Thymus (tissue), 11 donors: ENCODE measurements at regions not wholly inside any gene's neighbourhood (a gene's known extent, or its start where the extent isn't known, plus 50 kb on each side); places are given as distances from the start of the nearest gene placed in this dataset.
"Not testable (repeated sequence)": the region's sequence is repeated elsewhere in the genome, so short reads cannot be mapped to it uniquely, and the experiment has no call there.

ENCODE experiments used
- DNase-seq, 9 donors: peaks; one replicate each; pipeline ENCODE4 v3.0.0-alpha.2; 2013; ENCODE audit warnings: low spot score in 9 of 9, low read depth in 6 of 9, missing footprints in 1 of 9
- H3K27ac ChIP-seq, 2 donors: one replicate each; pipeline ENCODE4 v1.5.1; 2013; ENCODE audit warnings: control low read depth in 1 of 2, low read depth in 1 of 2, low read length in 1 of 2, mild to moderate bottlenecking in 1 of 2, moderate library complexity in 1 of 2
- H3K27me3 ChIP-seq, 2 donors: one replicate each; pipeline ENCODE4 v1.5.1; 2013; ENCODE audit warnings: low read length in 1 of 2; ENCODE audit not compliant: control insufficient read depth in 2 of 2, insufficient read depth in 1 of 2
- H3K36me3 ChIP-seq, 2 donors: one replicate each; pipeline ENCODE4 v1.5.1; 2013; ENCODE audit warnings: low read length in 1 of 2, mild to moderate bottlenecking in 1 of 2, moderate library complexity in 1 of 2; ENCODE audit not compliant: control insufficient read depth in 2 of 2, insufficient read depth in 2 of 2
- H3K4me1 ChIP-seq, 2 donors: one replicate each; pipeline ENCODE4 v1.5.1; 2013; ENCODE audit warnings: low read length in 2 of 2; ENCODE audit not compliant: control insufficient read depth in 2 of 2, insufficient read depth in 2 of 2
- H3K4me3 ChIP-seq, 2 donors: one replicate each; pipeline ENCODE4 v1.5.1; 2013; ENCODE audit warnings: low read length in 2 of 2, control low read depth in 1 of 2, mild to moderate bottlenecking in 1 of 2
- H3K9me3 ChIP-seq, 2 donors: one replicate each; pipeline ENCODE4 v1.5.1; 2013; ENCODE audit warnings: low read length in 1 of 2, mild to moderate bottlenecking in 1 of 2; ENCODE audit not compliant: control insufficient read depth in 2 of 2, insufficient read depth in 1 of 2
- WGBS: extraction: QIAGEN DNeasy Blood & Tissue Kit; methylation state at CpG from one replicate; pipeline ENCODE4 v1.1.7; 2013; 5-methylcytosine and 5-hydroxymethylcytosine counted together
- donor health status: healthy.

GRCh38 chr16:62764572-62764971, 728.3 kb upstream of the CDH8 start:
- DNase-seq: no peak
- Histone ChIP-seq H3K27me3 (no peaks in the 10 kb centered on the region), H3K4me1 (no peaks in the 10 kb centered on the region), H3K4me3 (no peak overlapping the region), H3K36me3 (no peaks in the 10 kb centered on the region), H3K9me3 (no peaks in the 10 kb centered on the region), H3K27ac (no peak overlapping the region)
- 86% methylated on average over 2 of the region's 2 CpGs for WGBS

- no peak for DNase-seq
- no peaks in the 10 kb centered on the region for H3K27me3 ChIP-seq
- no peak overlapping the region for H3K4me3 ChIP-seq
- H3K27ac ChIP-seq: no peak overlapping the region
- no peaks in the 10 kb centered on the region for H3K36me3 ChIP-seq
- H3K4me1 ChIP-seq: no peaks in the 10 kb centered on the region
- no peaks in the 10 kb centered on the region for H3K9me3 ChIP-seq
These were observed 724.2 kb upstream of the CDH8 start for GRCh38 chr16:62760398-62760797.

GRCh38 chr16:62755938-62756337, 719.7 kb upstream of the CDH8 start:
- 28% methylated on average over 4 of the region's 4 CpGs for WGBS
- DNase-seq: no peak
- Histone ChIP-seq H3K9me3 (no peaks in the 10 kb centered on the region), H3K36me3 (no peaks in the 10 kb centered on the region), H3K27me3 (no peaks in the 10 kb centered on the region), H3K4me1 (no peaks in the 10 kb centered on the region), H3K27ac (no peak overlapping the region), H3K4me3 (no peak overlapping the region)

- H3K36me3 ChIP-seq: no peaks in the 10 kb centered on the region
- H3K4me3 ChIP-seq: no peak overlapping the region
- WGBS: 92% methylated on average over 3 of the region's 3 CpGs
- no peaks in the 10 kb centered on the region for H3K4me1 ChIP-seq
- no peak overlapping the region for H3K27ac ChIP-seq
- no peak for DNase-seq
- no peaks in the 10 kb centered on the region for H3K27me3 ChIP-seq
- no peaks in the 10 kb centered on the region for H3K9me3 ChIP-seq
These were observed 716.6 kb upstream of the CDH8 start for GRCh38 chr16:62752854-62753253.

- Histone ChIP-seq H3K27ac (no peak overlapping the region), H3K4me3 (no peak overlapping the region), H3K27me3 (no peaks in the 10 kb centered on the region), H3K36me3 (no peaks in the 10 kb centered on the region), H3K9me3 (no peaks in the 10 kb centered on the region), H3K4me1 (no peaks in the 10 kb centered on the region)
- no peak for DNase-seq
- WGBS: 87% methylated on average over 1 of the region's 1 CpG
These were observed 715.0 kb upstream of the CDH8 start for GRCh38 chr16:62751218-62751617.

- WGBS: 62% methylated on average over 3 of the region's 3 CpGs
- H3K9me3 ChIP-seq: no peaks in the 10 kb centered on the region
- no peak for DNase-seq
- no peak overlapping the region for H3K27ac ChIP-seq
- H3K36me3 ChIP-seq: no peaks in the 10 kb centered on the region
- H3K27me3 ChIP-seq: no peaks in the 10 kb centered on the region
- no peak overlapping the region for H3K4me3 ChIP-seq
- no peaks in the 10 kb centered on the region for H3K4me1 ChIP-seq
These were observed 705.5 kb upstream of the CDH8 start for GRCh38 chr16:62741692-62742091.

- H3K4me1 ChIP-seq: no peaks in the 10 kb centered on the region
- H3K27ac ChIP-seq: no peak overlapping the region
- H3K36me3 ChIP-seq: no peaks in the 10 kb centered on the region
- H3K4me3 ChIP-seq: no peak overlapping the region
- no peaks in the 10 kb centered on the region for H3K27me3 ChIP-seq
- DNase-seq: no peak
- 73% methylated on average over 3 of the region's 3 CpGs for WGBS
- no peaks in the 10 kb centered on the region for H3K9me3 ChIP-seq
These were observed 702.6 kb upstream of the CDH8 start for GRCh38 chr16:62738666-62739460.

- Histone ChIP-seq H3K9me3 (no peaks in the 10 kb centered on the region), H3K27me3 (no peaks in the 10 kb centered on the region), H3K27ac (no peak overlapping the region), H3K4me1 (no peaks in the 10 kb centered on the region), H3K36me3 (no peaks in the 10 kb centered on the region), H3K4me3 (no peak overlapping the region)
- DNase-seq: no peak
These were observed 695.9 kb upstream of the CDH8 start for GRCh38 chr16:62732092-62732491.

GRCh38 chr16:62724670-62725269, 688.5 kb upstream of the CDH8 start:
- H3K36me3 ChIP-seq, H3K4me1 ChIP-seq, DNase-seq, H3K27ac ChIP-seq, H3K27me3 ChIP-seq, H3K4me3 ChIP-seq, H3K9me3 ChIP-seq: not testable (repeated sequence)
- WGBS: 94% methylated on average over 48 of the region's 48 CpGs
